HG03045 (cell line): ENCODE measurements at regions not wholly inside any gene's neighbourhood (a gene's known extent, or its start where the extent isn't known, plus 50 kb on each side); places are given as distances from the start of the nearest gene placed in this dataset.

ENCODE experiments used
- ATAC-seq: cut with Tn5 transposase; IDR thresholded peaks from one replicate; pipeline ENCODE4 v1.9.1; 2021; ENCODE audit warnings: mild to moderate bottlenecking, moderate library complexity; ENCODE audit not compliant: unreplicated experiment

GRCh38 chr10:113356794-113357680 is 195.8 kb upstream of the HABP2 start:
- ATAC-seq = no peak

GRCh38 chr10:113357681-113358300 is 195.1 kb upstream of the HABP2 start:
- no peak for ATAC-seq

- no peak for ATAC-seq
Measured at GRCh38 chr10:113359655-113360054, 193.2 kb upstream of the HABP2 start.

- no peak for ATAC-seq
Measured at GRCh38 chr10:113360870-113361269, 192.0 kb upstream of the HABP2 start.

GRCh38 chr10:113362645-113363091 is 190.2 kb upstream of the HABP2 start:
- no peak for ATAC-seq

GRCh38 chr10:113364227-113364626 is 188.6 kb upstream of the HABP2 start:
- ATAC-seq = no peak

- ATAC-seq = no peak
Measured at GRCh38 chr10:113368666-113369364, 184.0 kb upstream of the HABP2 start.

GRCh38 chr10:113369365-113369694 is 183.5 kb upstream of the HABP2 start:
- ATAC-seq = no peak

GRCh38 chr10:113376428-113376827 is 176.4 kb upstream of the HABP2 start:
- ATAC-seq = no peak

- ATAC-seq = no peak
Measured at GRCh38 chr10:113379091-113379490, 173.8 kb upstream of the HABP2 start.

GRCh38 chr10:113381416-113381815 is 171.4 kb upstream of the HABP2 start:
- ATAC-seq = no peak

GRCh38 chr10:113381981-113382509 is 170.8 kb upstream of the HABP2 start:
- ATAC-seq = no peak

- ATAC-seq = no peak
Measured at GRCh38 chr10:113382691-113383090, 170.2 kb upstream of the HABP2 start.

GRCh38 chr10:113384181-113384580 is 168.7 kb upstream of the HABP2 start:
- ATAC-seq = no peak

GRCh38 chr10:113385021-113385999 is 167.5 kb upstream of the HABP2 start:
- ATAC-seq = peak; percentile 69

- ATAC-seq = no peak
Measured at GRCh38 chr10:113386005-113386404, 166.8 kb upstream of the HABP2 start.

- ATAC-seq = no peak
Measured at GRCh38 chr10:113389969-113390368, 162.9 kb upstream of the HABP2 start.

- ATAC-seq = no peak
Measured at GRCh38 chr10:113390896-113391295, 162.0 kb upstream of the HABP2 start.

- ATAC-seq = no peak
Measured at GRCh38 chr10:113397047-113397446, 155.8 kb upstream of the HABP2 start.

GRCh38 chr10:113399065-113399464 is 153.8 kb upstream of the HABP2 start:
- no peak for ATAC-seq
